ENCODE measurements at regions not wholly inside any gene's neighbourhood (a gene's known extent, or its start where the extent isn't known, plus 50 kb on each side); places are given as distances from the start of the nearest gene placed in this dataset.
"Not testable (repeated sequence)": the region's sequence is repeated elsewhere in the genome, so short reads cannot be mapped to it uniquely, and the experiment has no call there.

GRCh38 chr14:55850825-55851241 is 267.4 kb upstream of the PELI2 start:
- DNase-seq: no peak

GRCh38 chr14:55851301-55851700 is 266.9 kb upstream of the PELI2 start:
- no peak for DNase-seq

- DNase-seq: no peak
Observed at GRCh38 chr14:55851961-55852360, 266.2 kb upstream of the PELI2 start.

GRCh38 chr14:55855751-55856150 is 262.5 kb upstream of the PELI2 start:
- DNase-seq: no peak

GRCh38 chr14:55858604-55859003 is 259.6 kb upstream of the PELI2 start:
- DNase-seq: no peak

GRCh38 chr14:55861561-55861960 is 256.6 kb upstream of the PELI2 start:
- not testable (repeated sequence) for DNase-seq

- no peak for DNase-seq
Observed at GRCh38 chr14:55864890-55865655, 253.1 kb upstream of the PELI2 start.

GRCh38 chr14:55867311-55867710 is 250.9 kb upstream of the PELI2 start:
- no peak for DNase-seq

GRCh38 chr14:55867719-55868118 is 250.5 kb upstream of the PELI2 start:
- DNase-seq: no peak

- DNase-seq: no peak
Observed at GRCh38 chr14:55869397-55870049, 248.7 kb upstream of the PELI2 start.

GRCh38 chr14:55873169-55873568 is 245.0 kb upstream of the PELI2 start:
- no peak for DNase-seq

GRCh38 chr14:55874785-55875184 is 243.4 kb upstream of the PELI2 start:
- DNase-seq: no peak

GRCh38 chr14:55877942-55878341 is 240.3 kb upstream of the PELI2 start:
- no peak for DNase-seq

- no peak for DNase-seq
Observed at GRCh38 chr14:55881577-55882241, 236.5 kb upstream of the PELI2 start.

GRCh38 chr14:55884819-55885218 is 233.4 kb upstream of the PELI2 start:
- DNase-seq: no peak

GRCh38 chr14:55889124-55889523 is 229.1 kb upstream of the PELI2 start:
- no peak for DNase-seq

- DNase-seq: no peak
Observed at GRCh38 chr14:55891692-55892091, 226.5 kb upstream of the PELI2 start.

GRCh38 chr14:55892906-55893305 is 225.3 kb upstream of the PELI2 start:
- DNase-seq: no peak

- no peak for DNase-seq
Observed at GRCh38 chr14:55893705-55894104, 224.5 kb upstream of the PELI2 start.

- no peak for DNase-seq
Observed at GRCh38 chr14:55897031-55897430, 221.2 kb upstream of the PELI2 start.

- DNase-seq: no peak
Observed at GRCh38 chr14:55898938-55899337, 219.3 kb upstream of the PELI2 start.

GRCh38 chr14:55899531-55899930 is 218.7 kb upstream of the PELI2 start:
- DNase-seq: no peak

GRCh38 chr14:55900749-55901148 is 217.5 kb upstream of the PELI2 start:
- no peak for DNase-seq

GRCh38 chr14:55901291-55901690 is 216.9 kb upstream of the PELI2 start:
- DNase-seq: no peak

Data from stimulated activated CD4-positive, alpha-beta T cell treated with anti-CD3 and anti-CD28 coated beads, Interleukin-4, amount 100 ng/mL, for 24 hours (primary cell).